ENCODE measurements at regions not wholly inside any gene's neighbourhood (a gene's known extent, or its start where the extent isn't known, plus 50 kb on each side); places are given as distances from the start of the nearest gene placed in this dataset.

- Histone ChIP-seq H3K4me3 (replicated peaks; ENCODE audit: low read depth, low read length) (no peak overlapping the region), H3K36me3 (ENCODE audit: control insufficient read depth, insufficient read depth, low read length) (no peaks in the 10 kb centered on the region), H3K27me3 (replicated peaks; ENCODE audit: control insufficient read depth, insufficient read depth, low read length) (no peaks in the 10 kb centered on the region)
- no peak for DNase-seq (ENCODE audit: extremely low read depth, insufficient read length)
- TF ChIP-seq, protein P1, sequence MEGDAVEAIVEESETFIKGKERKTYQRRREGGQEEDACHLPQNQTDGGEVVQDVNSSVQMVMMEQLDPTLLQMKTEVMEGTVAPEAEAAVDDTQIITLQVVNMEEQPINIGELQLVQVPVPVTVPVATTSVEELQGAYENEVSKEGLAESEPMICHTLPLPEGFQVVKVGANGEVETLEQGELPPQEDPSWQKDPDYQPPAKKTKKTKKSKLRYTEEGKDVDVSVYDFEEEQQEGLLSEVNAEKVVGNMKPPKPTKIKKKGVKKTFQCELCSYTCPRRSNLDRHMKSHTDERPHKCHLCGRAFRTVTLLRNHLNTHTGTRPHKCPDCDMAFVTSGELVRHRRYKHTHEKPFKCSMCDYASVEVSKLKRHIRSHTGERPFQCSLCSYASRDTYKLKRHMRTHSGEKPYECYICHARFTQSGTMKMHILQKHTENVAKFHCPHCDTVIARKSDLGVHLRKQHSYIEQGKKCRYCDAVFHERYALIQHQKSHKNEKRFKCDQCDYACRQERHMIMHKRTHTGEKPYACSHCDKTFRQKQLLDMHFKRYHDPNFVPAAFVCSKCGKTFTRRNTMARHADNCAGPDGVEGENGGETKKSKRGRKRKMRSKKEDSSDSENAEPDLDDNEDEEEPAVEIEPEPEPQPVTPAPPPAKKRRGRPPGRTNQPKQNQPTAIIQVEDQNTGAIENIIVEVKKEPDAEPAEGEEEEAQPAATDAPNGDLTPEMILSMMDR (IDR thresholded peaks at IDR 0.05; ENCODE audit: insufficient read depth, low read length, poor library complexity, severe bottlenecking) = no peak
Measured at GRCh38 chr3:110375751-110376518, 695.7 kb upstream of the NECTIN3 start.

DNA sequence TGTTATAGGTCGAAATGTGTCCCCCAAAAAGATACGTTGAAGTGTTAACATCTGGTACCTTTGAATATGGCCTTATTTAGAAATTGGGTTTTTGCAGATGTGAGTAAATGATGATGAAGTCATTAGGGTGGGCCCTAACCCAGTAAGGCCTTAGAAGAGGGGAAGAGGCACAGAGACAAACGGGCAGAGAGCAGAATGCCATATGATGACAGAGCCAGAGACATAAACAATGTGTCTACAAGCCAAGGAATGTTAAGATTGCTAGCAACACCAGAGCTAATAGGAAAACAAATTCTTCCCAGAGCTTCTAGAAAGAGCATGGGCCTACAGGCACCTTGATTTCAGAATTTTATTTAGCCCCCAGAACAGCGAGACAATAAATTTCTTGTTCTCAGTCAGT lies 693.1 kb upstream of the NECTIN3 start:
- no peak for DNase-seq (ENCODE audit: extremely low read depth, insufficient read length)
- Histone ChIP-seq H3K27me3 (replicated peaks; ENCODE audit: control insufficient read depth, insufficient read depth, low read length) (no peaks in the 10 kb centered on the region), H3K4me3 (replicated peaks; ENCODE audit: low read depth, low read length) (no peak overlapping the region), H3K36me3 (ENCODE audit: control insufficient read depth, insufficient read depth, low read length) (no peaks in the 10 kb centered on the region)
- TF ChIP-seq, protein P1 (IDR thresholded peaks at IDR 0.05; ENCODE audit: insufficient read depth, low read length, poor library complexity, severe bottlenecking) = no peak

- DNase-seq (ENCODE audit: extremely low read depth, insufficient read length) = no peak
- Histone ChIP-seq H3K27me3 (replicated peaks; ENCODE audit: control insufficient read depth, insufficient read depth, low read length) (no peaks in the 10 kb centered on the region), H3K36me3 (ENCODE audit: control insufficient read depth, insufficient read depth, low read length) (no peaks in the 10 kb centered on the region), H3K4me3 (replicated peaks; ENCODE audit: low read depth, low read length) (no peak overlapping the region)
- TF ChIP-seq, protein P1 (IDR thresholded peaks at IDR 0.05; ENCODE audit: insufficient read depth, low read length, poor library complexity, severe bottlenecking) = no peak
Measured at GRCh38 chr3:110381992-110382391, 689.6 kb upstream of the NECTIN3 start.

DNA sequence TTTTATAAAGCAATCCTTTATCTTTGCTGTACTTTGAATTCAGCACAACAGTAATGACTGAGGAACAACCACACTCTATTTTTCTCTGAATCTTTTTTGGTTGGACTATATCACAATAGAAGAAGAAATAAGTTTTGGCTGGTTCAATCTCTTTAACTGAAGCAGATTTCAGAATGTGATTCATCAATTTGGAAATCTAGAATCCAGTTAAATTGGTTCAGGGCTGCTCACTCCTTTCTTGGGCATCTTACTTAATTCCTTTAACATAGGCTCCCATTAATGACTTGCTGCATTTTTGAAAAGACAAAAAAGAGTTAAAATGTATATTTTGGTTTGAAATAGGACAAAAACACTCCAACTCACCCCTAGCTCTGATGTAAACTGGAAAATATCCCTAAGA lies 688.3 kb upstream of the NECTIN3 start:
- TF ChIP-seq, protein P1 (IDR thresholded peaks at IDR 0.05; ENCODE audit: insufficient read depth, low read length, poor library complexity, severe bottlenecking) = no peak
- Histone ChIP-seq H3K4me3 (replicated peaks; ENCODE audit: low read depth, low read length) (no peak overlapping the region), H3K27me3 (replicated peaks; ENCODE audit: control insufficient read depth, insufficient read depth, low read length) (no peaks in the 10 kb centered on the region), H3K36me3 (ENCODE audit: control insufficient read depth, insufficient read depth, low read length) (no peaks in the 10 kb centered on the region)
- DNase-seq (ENCODE audit: extremely low read depth, insufficient read length) = no peak

DNA sequence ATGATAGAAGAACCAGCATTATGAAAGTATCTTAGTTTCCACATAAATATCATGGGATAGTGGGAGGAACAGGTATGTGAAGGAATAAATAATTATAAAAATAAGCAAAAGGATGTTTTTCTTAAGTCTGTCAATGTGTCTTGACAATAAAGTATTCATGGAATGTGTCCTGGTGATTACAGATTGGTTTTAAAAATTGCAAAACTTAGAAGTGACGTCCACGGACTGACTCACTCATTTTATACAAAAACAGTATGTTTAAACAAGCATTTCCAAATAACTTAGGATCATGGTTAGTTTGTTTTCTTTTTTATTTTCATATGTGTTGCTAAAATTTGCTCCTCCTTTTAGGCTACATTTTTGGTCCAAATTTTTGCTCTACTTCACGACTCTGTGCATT lies 687.0 kb upstream of the NECTIN3 start:
- TF ChIP-seq, protein P1 (IDR thresholded peaks at IDR 0.05; ENCODE audit: insufficient read depth, low read length, poor library complexity, severe bottlenecking) = no peak
- DNase-seq (ENCODE audit: extremely low read depth, insufficient read length) = no peak
- Histone ChIP-seq H3K27me3 (replicated peaks; ENCODE audit: control insufficient read depth, insufficient read depth, low read length) (no peaks in the 10 kb centered on the region), H3K36me3 (ENCODE audit: control insufficient read depth, insufficient read depth, low read length) (no peaks in the 10 kb centered on the region), H3K4me3 (replicated peaks; ENCODE audit: low read depth, low read length) (no peak overlapping the region)
